NCI-H2227 treated with DMSO at 0.1 percent for 48 hours (cell line): ENCODE measurements at regions not wholly inside any gene's neighbourhood (a gene's known extent, or its start where the extent isn't known, plus 50 kb on each side); places are given as distances from the start of the nearest gene placed in this dataset.

ENCODE experiments used
- DNase-seq: peaks from one replicate; lab custom pipeline; 2025; lab: John Stamatoyannopoulos, UW

DNA sequence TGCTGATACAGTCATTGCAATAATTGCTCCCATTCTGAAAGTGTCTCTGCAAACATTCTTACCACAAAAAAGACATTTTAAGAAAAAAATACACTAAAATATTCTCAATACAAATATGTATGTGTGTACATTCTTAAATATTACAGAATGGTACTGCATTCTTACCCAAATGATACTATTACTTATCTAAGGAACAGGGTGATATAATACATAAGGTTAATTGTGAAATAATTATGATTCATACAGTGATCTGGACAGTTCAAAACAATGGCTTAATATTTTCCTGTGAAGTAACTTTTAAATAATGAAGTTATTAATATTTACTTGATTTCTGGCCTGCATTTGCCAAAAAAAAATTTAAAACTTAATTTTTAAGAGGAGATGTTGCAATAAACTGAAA lies 694.6 kb downstream of the TUSC7 start:
- no peak for DNase-seq

- no peak for DNase-seq
Observed at GRCh38 chr3:117404730-117405129, 695.2 kb downstream of the TUSC7 start.

DNA sequence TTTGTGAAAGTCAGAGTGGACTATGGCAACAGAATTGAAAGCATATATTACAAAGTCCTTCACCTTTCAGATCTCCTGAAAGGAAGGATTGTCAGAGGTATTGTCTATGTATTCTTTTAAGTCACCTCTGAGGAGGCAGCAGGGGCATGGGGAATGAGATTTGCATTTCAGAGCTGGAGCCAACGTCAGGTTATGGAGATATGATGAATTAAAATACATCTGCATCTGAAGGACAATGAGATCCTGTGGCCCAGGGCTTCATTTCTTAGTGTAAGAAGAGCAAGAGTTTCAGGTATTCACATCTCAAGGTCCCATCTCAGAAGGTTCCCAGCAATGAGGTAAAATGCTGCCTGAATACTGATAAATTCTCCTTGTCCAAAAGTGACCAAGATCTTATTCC lies 695.8 kb downstream of the TUSC7 start:
- DNase-seq: no peak

DNA sequence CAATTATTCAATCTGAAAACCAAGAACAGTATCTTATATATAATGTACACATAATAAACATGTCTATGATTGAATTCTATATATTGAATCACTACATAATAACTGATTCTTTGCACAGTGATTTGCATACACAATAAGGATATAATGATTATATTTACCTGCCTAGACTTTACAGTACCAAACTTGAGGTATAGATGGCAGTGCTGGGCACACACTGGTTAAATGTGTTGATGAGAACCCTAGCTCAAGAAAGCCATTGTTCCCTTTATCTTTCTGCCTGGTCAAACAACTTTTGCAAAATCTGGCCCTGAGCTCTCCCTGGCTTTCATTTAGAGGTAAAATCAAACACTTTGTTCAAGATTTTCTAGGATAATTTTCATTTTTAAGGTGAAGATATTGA lies 697.7 kb downstream of the TUSC7 start:
- no peak for DNase-seq

- no peak for DNase-seq
Observed at GRCh38 chr3:117408811-117409210, 699.2 kb downstream of the TUSC7 start.

DNA sequence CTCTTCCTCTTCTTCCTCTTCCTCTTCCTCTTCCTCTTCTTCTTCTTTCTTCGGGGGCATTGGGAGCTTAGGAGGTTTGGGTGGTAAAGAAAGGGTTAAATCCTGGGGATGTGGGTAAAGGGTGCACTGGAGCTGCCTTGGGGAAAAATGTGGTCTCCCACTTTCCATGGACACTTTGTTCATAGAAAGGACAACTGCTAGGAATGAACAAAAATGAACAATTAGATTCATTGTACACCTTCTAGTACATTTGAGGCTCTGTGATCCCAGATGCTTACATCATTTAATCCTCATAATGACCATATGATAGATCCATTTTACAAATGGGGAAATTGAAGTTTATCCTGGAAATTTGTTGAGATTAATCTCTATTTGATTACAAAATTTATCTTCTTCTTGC lies 699.7 kb downstream of the TUSC7 start:
- no peak for DNase-seq

DNA sequence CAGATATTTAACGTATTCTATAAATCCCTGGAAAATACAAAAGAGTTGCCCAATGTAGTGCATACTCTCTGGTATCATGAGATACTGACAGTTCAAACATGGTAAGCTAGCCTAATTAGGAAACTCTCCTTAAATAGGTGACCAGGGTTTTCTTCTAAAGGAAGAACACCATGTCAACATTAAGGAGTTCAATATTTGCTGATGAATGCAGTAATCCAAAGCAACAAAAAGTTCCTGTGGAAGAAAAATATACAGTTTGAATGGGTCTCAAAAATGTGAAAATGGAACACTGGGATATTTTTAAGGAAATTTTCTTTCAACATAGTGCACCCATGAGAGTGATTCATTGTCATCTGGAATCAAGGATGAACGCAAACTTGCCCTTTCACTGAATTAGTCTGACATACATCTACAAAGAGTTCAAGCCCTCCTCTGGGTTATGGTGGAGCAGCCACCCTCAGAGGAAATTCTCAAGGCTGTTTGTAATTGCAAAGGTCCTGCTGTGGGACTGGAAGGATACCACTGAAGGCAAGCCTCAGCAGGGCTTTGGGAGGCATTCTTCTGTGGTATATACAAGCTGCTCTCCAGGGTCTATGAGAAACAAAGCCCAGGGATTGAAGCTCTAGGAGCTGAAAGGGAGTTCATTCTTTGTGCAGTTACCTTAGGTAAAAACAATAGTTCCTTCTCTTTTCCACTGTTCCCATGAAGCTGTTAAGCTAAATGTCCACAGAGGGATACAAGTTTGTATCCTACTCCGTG lies 700.3 kb downstream of the TUSC7 start:
- no peak for DNase-seq

- no peak for DNase-seq
Observed at GRCh38 chr3:117411971-117412370, 702.4 kb downstream of the TUSC7 start.

DNA sequence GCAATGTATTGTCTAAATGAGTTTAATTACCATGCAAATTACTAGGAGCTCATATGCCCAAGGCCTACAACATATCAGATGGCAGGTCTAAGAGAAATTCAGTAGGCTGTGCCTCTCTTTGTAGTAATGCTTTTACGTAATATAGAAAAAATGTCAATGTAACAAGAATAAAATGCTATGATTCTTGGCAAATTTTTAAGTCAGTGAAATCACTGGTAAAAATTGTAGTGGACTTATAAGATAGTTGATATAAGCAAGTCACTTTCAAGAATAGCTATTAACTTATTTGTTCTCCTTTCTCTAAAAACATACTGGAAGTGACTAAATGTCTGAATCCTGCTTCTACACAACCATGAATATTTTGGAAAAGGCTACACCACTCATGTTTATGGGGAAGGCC lies 707.8 kb downstream of the TUSC7 start:
- no peak for DNase-seq

GRCh38 chr3:117427081-117427480 lies 717.5 kb downstream of the TUSC7 start:
- no peak for DNase-seq

DNA sequence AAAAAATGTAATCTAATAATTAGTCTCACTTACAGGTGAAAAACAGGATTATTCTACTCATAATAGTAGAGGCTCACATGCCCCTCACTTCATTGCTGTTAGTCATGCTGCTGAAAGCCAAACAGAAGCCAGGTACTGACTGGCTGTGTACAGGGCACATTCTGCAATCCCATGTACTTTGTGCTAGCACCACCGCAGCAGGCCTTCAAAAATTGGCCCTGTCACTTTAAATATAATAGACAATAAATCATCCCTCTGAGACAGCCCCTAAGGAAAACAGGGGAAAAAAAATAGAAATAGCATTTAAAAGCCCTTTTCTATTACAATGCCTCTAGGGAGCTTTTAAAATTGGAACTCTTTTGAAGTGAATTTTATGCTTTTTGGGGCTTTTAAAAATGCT lies 723.8 kb downstream of the TUSC7 start:
- peak; percentile 20 for DNase-seq

- DNase-seq: peak; percentile 53
Observed at GRCh38 chr3:117434661-117435412, 725.3 kb downstream of the TUSC7 start.

DNA sequence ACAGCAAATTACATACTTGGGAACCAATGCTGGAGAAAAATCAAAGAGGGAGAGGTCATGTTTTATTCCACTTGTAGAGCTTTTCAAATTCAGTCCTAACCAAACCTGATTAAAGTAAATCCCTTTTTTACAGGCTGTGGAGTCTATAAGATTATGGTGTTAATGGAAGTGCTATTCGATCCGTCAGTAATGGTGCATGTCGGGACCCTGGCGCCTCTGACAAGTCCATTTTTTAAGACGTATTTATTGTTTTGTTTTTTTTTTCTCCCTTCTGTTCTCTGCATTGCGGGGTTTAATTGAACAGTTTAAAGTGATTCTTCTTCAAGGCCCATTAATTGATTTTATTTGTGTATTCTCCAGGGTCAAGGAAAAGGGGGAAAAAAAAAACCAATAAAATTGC lies 725.9 kb downstream of the TUSC7 start:
- DNase-seq: peak; percentile 38

DNA sequence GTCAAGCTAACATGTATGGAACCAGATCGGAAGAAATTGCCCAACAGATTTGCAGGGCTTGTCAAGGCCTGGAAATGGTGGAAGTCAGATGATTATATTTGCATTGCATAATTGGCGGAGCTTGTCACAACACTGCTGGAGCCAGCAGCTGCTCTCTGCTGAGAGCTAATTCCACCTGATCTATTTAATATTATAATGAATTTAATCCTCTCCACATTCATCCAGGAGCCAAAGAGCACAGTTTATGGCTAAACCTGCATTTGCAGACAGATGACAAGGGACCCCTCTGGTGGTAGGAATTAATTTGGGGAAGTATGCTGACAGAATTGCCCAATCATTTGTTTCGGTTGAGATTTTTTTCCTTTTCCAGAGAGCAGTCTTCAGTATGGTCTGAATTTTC lies 730.2 kb downstream of the TUSC7 start:
- DNase-seq: no peak

DNA sequence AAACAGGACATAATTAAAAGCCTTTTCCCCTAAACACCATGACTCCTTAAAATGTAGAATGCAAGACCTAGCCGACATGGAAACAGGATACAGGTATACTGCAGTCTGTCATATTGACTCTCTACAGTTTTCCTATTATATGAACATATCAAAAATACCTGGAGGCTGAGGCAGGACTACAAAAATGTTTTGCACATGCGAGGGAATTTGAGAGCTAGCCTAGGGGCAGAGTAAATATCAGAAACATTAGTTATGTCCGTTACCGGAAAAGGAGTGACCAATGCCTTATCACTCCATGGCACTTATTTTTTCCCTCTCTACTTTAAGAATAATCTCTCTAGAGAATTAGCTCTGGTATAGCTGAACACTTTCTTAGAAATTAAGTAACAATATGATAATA lies 732.3 kb downstream of the TUSC7 start:
- no peak for DNase-seq

- DNase-seq: no peak
Observed at GRCh38 chr3:117442566-117442965, 733.0 kb downstream of the TUSC7 start.

DNA sequence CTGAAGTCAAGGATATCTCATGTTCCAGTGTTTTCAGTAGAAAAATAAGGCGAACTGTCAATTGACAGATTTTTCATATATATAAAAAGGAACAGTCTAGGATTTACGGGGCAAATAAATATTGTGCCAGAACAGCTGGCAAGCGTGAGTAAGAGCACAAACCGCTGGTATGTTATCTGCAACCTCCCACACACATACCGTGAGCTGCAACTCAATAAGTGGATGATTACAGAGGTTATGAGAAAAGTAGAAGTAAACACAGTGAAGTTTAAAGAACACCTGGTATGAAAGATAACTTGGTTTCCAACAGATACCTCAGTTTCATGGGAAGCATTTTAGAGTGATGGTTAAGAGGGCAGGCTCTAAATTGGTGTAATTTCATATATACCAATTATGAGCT lies 733.4 kb downstream of the TUSC7 start:
- peak; percentile 78 for DNase-seq

GRCh38 chr3:117444175-117444574 lies 734.6 kb downstream of the TUSC7 start:
- no peak for DNase-seq

DNA sequence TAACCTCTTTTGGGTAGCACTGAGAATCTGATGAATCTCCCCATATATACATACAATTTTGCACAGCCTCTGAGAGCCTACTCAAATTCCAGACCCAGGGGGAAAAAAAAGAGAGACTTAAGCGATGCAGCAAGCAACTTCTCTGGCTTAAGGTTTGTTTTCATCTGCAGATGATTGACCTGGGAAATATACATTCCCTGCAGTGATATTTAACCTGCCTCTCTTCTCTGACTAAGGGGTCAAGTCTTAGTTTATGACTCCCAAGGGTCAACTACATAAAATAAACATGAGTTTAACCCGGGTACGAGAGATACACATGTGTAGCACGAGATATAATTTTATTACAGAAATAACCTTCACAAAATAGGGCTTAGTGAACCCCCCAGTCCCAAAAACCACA lies 737.8 kb downstream of the TUSC7 start:
- DNase-seq: no peak

GRCh38 chr3:117450026-117450425 lies 740.4 kb downstream of the TUSC7 start:
- DNase-seq: no peak

- DNase-seq: no peak
Observed at GRCh38 chr3:117454254-117454653, 744.7 kb downstream of the TUSC7 start.

- no peak for DNase-seq
Observed at GRCh38 chr3:117454908-117455307, 745.3 kb downstream of the TUSC7 start.

- no peak for DNase-seq
Observed at GRCh38 chr3:117455782-117456181, 746.2 kb downstream of the TUSC7 start.
